ENCODE measurements at regions not wholly inside any gene's neighbourhood (a gene's known extent, or its start where the extent isn't known, plus 50 kb on each side); places are given as distances from the start of the nearest gene placed in this dataset.

GRCh38 chr2:13768274-13768673, 864.2 kb upstream of the LRATD1 start:
- TF ChIP-seq, protein P1, sequence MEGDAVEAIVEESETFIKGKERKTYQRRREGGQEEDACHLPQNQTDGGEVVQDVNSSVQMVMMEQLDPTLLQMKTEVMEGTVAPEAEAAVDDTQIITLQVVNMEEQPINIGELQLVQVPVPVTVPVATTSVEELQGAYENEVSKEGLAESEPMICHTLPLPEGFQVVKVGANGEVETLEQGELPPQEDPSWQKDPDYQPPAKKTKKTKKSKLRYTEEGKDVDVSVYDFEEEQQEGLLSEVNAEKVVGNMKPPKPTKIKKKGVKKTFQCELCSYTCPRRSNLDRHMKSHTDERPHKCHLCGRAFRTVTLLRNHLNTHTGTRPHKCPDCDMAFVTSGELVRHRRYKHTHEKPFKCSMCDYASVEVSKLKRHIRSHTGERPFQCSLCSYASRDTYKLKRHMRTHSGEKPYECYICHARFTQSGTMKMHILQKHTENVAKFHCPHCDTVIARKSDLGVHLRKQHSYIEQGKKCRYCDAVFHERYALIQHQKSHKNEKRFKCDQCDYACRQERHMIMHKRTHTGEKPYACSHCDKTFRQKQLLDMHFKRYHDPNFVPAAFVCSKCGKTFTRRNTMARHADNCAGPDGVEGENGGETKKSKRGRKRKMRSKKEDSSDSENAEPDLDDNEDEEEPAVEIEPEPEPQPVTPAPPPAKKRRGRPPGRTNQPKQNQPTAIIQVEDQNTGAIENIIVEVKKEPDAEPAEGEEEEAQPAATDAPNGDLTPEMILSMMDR (IDR thresholded peaks at IDR 0.05) = no peak
- TF ChIP-seq EP300 (IDR thresholded peaks at IDR 0.05) (no peak), POLR2A (IDR thresholded peaks at IDR 0.05) (no peak), POLR2AphosphoS5 (IDR thresholded peaks at IDR 0.05) (no peak)

All from suprapubic skin (tissue), 4 donors.